ENCODE measurements at regions not wholly inside any gene's neighbourhood (a gene's known extent, or its start where the extent isn't known, plus 50 kb on each side); places are given as distances from the start of the nearest gene placed in this dataset.

DNA sequence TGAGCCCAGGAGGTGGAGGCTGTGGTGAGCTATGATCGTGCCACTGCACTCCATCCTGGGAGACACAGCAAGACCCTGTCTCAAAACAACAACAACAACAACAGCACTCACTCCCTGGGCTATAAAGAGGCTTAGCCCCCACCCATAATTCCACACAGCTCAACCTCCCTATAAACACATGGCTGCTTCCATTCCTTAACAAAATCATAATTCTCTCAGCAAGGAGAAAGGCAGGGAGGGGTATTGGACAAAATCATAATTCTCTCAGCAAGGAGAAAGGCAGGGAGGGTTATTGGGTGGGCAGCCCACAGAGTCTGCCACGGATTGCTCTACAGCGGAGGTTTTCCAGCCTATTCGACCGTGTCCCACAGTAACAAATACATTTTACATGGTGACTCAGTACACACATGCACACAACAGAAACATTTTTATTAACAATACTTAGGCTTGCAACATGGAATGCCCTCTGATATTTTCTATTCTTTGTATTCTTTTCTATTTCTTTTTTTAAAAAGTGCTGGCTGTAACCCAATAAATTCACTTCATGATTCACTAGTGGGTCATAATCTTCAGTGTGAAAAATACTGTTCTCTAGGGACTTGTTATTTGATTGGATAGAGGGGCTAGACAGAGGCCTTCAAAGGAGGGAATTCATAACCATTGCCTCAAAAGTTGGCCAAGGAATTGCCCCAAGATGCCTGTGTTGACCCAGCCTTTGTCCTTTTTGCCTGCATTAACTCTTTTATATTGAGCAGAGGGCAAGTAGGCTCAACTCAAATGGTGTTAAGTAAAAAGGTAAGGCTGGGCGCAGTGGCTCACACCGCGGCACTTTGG, 50.6 kb upstream of the ZMYND8 start:
- no peak for DNase-seq (ENCODE audit: low spot score)
- TF ChIP-seq, protein P1, sequence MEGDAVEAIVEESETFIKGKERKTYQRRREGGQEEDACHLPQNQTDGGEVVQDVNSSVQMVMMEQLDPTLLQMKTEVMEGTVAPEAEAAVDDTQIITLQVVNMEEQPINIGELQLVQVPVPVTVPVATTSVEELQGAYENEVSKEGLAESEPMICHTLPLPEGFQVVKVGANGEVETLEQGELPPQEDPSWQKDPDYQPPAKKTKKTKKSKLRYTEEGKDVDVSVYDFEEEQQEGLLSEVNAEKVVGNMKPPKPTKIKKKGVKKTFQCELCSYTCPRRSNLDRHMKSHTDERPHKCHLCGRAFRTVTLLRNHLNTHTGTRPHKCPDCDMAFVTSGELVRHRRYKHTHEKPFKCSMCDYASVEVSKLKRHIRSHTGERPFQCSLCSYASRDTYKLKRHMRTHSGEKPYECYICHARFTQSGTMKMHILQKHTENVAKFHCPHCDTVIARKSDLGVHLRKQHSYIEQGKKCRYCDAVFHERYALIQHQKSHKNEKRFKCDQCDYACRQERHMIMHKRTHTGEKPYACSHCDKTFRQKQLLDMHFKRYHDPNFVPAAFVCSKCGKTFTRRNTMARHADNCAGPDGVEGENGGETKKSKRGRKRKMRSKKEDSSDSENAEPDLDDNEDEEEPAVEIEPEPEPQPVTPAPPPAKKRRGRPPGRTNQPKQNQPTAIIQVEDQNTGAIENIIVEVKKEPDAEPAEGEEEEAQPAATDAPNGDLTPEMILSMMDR (IDR thresholded peaks at IDR 0.05; ENCODE audit: extremely low read depth, missing control alignments), result no peak

DNA sequence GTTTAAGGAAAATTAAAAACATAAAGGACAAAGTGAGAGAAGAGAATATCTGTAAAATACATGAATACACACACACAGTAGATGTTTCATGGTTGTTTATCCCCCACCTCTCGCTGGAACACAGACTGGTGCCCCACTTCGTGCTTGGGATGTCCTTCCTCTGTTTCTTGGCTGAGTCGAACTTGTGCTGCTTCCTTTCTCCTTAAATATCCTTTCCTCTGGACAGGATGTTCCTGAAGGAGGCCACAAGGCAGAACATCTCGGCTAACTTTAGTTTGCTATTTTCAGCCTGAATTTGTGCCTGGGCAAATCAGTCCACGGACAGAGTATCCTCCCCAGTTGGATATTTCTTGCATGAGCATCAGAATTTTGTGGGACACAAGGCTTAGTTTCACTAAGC, 54.7 kb upstream of the ZMYND8 start:
- TF ChIP-seq, protein P1 (IDR thresholded peaks at IDR 0.05; ENCODE audit: extremely low read depth, missing control alignments), result no peak
- no peak for DNase-seq (ENCODE audit: low spot score)

GRCh38 chr20:47412083-47412482, 55.6 kb upstream of the ZMYND8 start:
- TF ChIP-seq, protein P1 (IDR thresholded peaks at IDR 0.05; ENCODE audit: extremely low read depth, missing control alignments), result no peak
- peak; percentile 24 for DNase-seq (ENCODE audit: low spot score)

DNA sequence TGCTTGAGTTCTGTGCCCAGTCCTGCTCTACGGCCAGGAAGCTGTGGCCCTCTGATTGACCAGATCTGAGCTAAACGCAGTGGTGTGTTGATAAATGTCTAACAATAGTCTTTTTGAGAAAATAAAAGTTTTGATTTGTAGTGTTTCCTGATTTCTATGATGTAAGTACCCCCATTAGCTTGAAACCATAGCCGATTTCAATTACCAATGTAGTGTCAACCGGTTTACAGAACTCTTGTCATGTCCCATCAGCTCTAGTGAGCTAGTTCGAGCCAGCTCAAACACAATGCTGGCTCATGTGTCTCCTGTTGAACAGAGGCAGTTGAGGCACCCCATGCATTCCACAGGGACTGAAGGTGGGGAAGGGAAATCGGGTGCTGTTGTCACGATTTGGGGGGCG, 56.7 kb upstream of the ZMYND8 start:
- DNase-seq (ENCODE audit: low spot score), result no peak
- TF ChIP-seq, protein P1 (IDR thresholded peaks at IDR 0.05; ENCODE audit: extremely low read depth, missing control alignments), result no peak

- no peak for DNase-seq (ENCODE audit: low spot score)
- TF ChIP-seq, protein P1 (IDR thresholded peaks at IDR 0.05; ENCODE audit: extremely low read depth, missing control alignments), result no peak
These were observed 61.0 kb upstream of the ZMYND8 start for GRCh38 chr20:47417245-47418068.

DNA sequence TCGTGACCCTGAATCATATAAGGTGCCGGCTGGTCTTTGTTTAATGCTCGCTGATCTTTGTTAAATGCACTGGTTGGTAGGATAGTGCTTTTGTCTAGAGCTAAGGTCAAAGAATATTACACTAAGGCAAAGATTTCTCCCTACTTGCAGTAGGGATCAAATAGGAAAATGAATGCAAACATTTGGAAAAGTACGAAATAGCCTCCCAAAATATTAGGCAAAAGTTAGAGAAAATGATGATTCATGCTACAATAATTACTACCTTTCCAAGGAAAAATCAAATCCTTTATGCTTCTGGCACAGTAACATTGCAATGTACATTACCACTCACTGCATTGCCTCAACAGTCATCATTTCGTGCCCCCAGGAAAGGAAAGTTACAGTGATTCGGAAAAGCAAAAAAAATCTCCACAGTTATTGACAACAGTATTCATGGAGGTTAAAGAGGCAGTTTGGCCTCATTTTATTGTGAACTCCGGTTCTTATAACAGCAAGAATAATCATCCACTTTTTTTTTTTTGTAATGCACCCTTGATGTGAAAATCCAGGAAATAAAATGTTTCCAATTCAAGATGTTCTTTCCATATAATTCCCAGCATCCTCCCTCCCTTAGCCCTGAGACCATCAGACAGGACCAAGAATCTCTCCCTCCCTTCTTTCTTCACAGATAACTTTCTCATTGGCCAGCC, 61.7 kb upstream of the ZMYND8 start:
- TF ChIP-seq, protein P1 (IDR thresholded peaks at IDR 0.05; ENCODE audit: extremely low read depth, missing control alignments), result no peak
- DNase-seq (ENCODE audit: low spot score), result no peak

Measured in GM20000 (cell line).